NCI-H1417 treated with DMSO at 0.1 percent for 48 hours (cell line): ENCODE measurements at regions not wholly inside any gene's neighbourhood (a gene's known extent, or its start where the extent isn't known, plus 50 kb on each side); places are given as distances from the start of the nearest gene placed in this dataset.

Experiments
- DNase-seq: peaks from one replicate; lab custom pipeline; 2025; lab: John Stamatoyannopoulos, UW

DNA sequence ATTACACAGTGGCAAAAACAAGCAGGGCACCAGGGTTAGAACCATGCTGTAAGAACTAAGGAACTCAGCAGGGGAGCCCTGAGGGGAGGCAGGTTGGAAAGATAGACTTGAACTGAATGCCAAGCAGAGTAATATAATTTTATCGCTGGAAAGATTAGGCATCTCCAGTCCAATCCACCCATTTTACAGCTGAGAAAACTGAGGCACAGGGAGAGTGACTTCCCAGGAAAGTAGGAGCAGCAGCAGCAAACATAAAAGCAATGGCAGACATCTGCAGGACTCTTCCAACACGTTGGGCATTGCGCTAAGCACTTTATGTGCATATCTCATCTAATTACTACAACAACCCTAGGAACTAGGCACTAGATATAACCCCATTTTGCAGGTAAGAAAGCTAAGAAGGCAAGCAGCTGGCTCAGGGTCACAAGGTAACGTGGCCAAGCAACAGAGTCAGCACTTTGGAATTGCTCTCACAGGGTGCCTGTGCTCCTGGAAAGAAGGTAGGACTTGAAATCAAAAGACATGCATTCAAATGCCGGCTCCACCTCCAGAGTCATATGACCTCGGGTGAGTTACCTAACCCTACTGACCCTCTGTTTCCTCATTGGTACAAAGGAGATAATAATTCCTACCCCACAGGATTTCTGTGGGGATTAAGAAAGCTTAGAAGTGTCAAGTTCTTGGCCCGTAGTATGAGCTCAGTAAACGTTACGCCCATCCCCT, 215.3 kb downstream of the BARX2 start:
- DNase-seq = no peak

DNA sequence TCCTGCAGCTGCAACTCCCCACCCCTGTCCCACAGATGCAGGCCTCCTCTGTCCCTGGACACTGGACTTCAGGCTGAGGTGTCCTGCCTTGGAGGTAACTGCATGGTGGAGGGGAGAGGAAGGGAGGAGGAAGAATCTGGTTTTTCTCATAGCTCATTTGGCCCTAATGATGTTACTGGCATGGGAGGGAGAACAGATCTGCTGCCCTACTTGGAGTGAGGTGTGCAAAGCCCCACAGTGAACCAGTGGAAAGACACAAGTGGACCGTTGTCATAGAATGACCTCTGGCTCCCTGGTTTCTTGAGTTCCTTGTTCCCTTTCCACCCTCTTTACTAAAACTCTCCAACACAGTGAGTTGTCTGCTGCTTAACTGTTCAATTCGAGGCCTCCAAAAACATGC, 215.9 kb downstream of the BARX2 start:
- no peak for DNase-seq

DNA sequence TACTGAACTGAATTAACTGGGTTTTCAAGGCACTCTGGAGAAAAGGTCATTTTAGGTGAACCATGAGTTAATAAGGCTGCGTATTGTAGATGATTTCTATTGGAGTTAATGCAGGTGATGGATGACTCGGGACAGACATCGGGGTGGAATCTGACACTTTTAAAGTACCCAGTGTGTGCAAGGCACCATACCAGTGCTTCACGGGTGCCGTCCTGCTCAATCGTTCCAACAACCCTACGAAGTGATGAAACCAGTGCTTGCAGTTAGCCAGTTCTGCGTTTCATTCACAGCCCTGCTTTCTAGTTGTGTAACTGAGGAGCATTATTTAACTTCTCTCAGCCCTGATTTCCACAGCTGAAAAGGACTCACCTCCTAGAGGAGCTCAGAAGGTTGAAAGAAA, 216.5 kb downstream of the BARX2 start:
- no peak for DNase-seq

DNA sequence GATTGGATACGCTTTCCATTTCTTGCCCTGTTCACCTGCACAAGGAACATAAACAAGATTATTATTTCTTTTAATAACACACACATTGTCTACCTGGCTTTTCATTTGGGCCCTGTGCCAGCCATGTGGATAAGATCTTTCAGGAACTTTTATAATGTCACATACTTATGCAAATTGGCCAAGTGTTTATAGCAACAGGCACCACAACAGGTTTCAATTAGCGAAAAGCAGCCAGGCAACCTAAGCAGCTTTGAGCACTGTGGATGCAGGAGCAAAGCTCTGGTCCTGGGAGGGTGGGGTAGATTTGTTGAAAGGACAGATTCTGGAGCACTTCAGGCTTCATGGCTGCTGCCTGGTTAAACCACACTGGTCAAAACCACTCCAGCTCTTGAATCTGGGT, 217.4 kb downstream of the BARX2 start:
- no peak for DNase-seq

DNA sequence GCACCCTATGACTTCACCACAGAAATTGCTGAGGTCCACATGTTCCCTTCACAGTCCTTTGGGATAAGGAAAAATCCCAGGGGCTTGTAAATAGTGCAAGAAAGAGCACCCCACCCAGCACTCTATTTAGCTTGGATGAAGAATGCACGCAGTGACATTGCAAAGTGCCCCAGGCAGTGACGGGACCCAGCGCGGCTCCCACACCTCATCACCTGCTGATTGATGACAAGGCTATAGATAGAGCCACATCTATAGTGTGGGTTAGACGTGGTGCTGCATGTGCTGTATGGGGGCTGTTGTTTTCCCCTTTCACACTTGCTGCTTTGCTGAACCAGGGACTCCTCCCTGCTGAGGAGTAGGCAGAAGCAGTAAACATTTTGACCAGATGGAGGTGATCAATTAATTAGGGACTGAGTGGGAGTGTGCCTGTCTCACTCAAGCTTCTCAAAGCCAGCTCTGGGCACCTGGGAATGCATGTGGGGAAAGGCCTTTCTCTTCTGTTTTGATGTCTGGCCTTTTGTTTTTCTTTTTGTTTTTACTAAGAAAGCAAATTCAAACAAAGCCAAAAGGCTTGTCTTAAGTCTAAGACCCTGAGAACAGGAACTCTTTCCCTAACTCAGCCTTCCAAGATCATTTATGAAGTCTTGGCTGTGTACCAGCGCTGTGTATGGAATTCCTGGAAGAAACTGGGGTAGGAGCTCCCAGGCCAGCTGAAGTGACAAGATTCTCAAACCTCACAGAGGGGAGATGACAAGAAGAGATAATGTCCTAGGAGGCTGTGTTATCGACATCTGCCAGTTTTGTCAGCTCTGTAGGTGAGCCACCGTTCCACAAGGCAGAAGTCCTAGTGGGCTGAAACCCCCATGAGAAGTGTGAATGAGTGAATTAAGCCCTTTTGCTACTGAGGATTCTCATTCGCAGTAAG, 219.7 kb downstream of the BARX2 start:
- DNase-seq = no peak

DNA sequence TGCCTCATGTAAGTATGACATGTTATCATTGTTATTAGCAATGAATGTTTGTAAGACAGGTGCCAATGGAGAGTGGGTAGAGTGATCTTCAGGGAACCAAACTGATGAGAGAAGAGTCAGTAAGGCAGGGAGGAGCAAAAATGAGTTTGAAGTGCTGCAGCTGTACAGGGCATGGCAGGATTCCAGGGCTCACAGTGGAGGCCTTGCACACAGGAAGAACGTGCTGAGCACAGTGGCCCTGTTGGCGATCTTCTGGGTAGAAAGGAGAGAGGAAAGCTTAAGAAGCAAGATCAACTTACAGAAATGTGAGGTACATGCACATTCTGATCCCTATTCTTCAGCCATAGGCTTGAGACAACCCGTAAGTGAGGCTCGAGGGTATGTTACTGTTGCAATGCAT, 219.3 kb upstream of the TMEM45B start:
- DNase-seq = no peak

DNA sequence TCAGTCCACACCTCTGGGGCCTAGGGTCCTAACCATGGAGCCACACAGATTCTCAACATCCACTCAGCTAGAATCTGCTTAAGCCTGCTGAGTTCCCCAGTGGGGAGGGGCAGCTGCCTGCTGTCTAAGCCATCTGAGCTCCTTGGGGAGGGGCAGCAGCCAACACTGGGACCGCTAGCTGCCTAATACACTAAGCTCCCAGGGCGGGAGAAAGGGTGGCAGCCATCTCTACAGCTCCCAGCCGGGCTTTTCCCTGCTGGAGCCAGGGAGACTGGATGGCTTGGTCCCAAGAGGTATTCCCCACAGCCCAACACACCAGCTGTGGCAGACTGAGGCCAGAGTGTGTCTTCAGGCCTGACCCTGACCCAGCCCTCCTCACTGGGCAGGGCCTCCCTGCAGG, 217.3 kb upstream of the TMEM45B start:
- DNase-seq = no peak

DNA sequence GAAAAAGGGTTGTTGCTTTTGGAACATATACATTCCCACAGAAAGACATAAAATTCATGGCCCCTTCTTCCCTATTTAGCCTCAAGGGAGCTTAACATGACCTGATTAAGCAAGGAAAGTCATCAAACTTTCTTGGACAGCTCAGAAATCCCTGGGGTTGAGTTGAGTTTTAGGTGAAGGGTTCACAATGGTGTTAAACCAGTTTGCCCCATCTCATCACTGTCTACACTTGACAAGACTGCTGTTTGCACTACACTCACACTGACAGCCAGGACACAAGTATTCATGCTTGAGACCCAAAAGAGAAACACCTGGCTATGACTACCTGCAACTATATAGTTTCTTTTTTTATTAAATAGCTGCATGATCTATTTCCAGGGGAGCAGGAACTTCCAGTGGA, 209.8 kb upstream of the TMEM45B start:
- DNase-seq = no peak

DNA sequence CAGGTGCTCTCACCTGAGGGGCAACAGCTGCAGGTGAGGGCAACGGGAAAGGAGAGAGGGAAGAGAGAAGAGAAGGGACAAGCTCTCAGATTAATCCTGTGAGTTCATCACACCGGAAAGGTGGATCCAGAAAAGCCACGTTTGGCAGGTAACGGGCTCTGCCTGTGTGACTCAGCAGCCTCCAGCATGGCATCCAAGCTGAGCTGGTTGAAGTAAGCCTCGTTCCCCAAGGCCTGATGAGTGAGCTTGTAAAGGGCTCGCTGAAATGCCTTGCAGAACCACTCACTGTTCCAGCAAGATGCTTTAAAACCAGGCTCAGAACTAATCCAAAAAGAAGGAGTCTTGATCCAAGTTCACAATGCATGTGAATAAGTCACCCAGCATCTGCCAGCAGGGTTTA, 206.9 kb upstream of the TMEM45B start:
- no peak for DNase-seq

DNA sequence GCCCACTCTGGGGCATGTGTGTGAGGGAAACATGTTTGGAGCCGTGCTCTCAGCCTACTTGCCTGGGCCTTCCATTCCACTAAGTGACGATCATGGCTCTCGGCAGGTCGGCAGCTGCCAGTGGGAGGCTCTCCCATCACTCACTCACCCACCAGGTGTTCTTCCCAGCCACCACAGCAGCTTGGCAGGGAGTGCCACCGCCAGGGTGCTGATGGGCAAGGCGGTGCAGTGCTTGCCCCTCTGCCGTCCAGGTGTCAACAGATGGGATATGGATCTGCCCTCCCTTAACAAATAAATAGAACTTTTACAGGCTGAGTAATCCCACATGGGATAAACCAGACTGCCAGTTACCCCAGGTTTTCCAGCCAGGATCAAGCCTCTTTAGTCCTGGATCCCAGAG, 205.5 kb upstream of the TMEM45B start:
- no peak for DNase-seq

DNA sequence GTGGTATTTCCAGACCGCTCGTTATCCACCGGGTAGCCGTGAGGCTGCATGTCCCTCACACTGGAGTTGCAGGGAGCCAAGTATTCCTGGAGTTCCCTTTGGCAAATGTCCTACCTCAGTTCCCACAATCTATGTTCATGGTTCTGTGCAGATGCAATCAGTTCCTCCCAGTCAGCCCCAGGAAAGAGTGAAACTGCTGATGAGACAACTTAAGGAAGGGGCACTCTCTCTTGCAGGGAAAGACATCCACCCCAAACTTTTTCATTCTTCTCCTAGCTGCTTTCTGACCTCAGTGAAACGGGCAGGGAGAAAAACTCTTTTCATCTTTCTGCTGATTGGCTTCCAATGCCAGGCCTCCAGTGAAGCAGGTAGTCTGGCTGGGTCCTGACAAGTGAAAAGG, 205.1 kb upstream of the TMEM45B start:
- no peak for DNase-seq

DNA sequence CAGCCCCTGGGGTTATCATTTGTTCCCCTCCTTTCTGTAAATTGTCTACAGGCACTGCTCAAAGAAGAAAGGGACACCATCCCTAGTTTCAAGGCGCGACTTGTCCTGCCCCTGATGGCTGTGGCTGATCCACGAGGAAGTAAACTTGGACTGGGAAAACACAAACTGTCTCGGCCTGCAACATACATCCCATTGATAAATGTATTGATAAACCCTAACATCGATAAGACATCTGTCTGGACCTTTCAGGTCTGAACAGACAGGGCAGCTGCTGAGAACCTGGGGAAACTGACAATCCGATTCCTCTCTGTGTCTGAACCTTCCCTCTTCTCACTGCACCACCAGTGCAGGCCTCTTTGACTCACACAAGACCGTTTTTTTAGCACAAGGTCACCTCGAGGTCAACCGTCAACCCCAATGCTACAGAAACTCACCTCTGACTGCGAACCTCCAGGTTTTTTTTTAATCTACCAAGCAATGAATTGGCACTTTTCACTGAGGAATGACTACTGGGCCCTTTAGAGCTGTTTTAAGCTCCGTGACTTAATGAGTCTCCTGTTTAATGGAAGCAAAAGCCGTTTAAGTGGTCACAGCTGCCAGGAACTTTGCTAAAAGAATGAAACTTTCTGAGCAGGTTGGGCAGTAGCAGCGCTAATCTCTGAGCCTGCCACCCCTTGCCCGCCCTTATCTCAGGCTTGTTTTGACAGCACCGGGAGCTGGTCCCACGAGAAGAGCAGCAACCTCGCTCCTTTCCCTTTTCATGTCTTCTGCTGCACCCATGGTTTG, 203.8 kb upstream of the TMEM45B start:
- no peak for DNase-seq

DNA sequence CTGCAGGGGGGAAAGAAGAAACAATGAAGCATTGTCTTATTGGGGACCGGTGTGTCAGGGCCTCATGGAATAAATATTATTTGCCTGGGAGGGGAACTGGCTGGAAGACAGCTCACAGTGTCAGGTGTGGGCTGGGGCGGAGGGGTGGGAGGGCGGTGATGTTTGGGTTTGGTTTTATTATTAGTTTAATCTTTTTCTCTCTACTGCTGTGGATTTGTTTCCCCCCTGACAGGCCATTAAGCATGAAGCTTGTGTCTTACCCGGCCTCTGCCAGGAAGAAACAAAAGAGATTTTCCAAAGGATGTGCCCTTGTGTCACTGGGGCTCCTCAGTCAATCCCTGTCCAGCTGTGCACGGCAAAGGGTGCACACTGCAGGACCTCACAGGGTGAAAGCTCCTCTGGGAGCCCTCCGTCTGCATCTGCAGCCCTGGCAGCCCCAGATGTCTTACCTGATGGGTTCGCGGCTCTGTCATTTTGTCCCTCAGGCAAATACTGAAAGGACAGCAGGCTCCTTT, 203.1 kb upstream of the TMEM45B start:
- DNase-seq = no peak

DNA sequence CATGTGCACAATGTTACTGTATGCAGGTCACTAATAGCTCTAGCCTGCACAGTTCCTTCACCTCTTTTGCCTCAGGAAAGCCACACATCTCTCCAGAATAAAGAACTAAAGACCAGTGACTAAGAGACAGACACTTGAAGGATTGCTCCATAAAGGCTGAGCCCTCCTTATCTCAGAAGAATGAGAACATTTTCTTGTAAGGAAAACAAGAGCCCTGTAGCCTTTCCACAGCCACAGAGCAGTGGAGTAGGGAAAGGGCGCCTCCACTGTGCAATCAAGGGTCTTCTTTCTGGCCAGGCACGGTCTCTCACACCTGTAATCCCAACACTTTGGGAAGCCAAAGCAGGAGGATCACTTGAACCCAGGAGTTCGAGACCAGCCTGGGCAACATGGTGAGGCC, 202.6 kb upstream of the TMEM45B start:
- DNase-seq = no peak

DNA sequence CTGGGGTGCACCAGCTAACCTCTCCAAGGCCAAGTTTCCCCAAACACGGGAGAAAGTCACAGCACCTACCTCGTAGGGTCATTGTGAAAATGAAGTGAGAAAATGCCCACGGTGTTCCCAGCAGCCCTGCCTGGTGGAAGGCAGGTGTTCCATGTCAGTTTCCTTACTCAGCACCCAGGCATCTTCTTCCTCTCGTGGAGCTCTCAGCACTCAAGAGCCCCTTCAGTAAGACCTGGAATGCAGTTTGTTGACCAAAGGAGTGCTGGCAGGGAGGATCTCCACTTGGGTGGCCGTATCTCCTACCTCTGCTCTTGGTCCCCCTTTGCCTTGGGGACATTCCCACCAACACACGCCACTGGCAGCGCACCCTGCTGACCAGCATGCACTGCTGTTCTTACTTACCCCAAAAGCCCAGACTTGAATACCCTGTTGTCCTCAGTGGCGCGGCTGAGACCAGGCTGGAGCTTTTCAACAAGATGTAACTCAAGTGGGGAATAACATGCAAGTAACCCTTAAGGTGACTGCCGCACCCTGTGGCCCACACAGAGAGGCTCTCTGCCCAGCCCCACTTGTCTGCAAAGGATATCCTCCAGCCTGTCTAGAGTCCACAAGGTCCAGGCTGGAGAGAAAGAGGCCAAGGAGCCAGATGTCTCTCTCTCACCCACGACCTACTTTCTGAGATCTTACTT, 201.2 kb upstream of the TMEM45B start:
- no peak for DNase-seq

DNA sequence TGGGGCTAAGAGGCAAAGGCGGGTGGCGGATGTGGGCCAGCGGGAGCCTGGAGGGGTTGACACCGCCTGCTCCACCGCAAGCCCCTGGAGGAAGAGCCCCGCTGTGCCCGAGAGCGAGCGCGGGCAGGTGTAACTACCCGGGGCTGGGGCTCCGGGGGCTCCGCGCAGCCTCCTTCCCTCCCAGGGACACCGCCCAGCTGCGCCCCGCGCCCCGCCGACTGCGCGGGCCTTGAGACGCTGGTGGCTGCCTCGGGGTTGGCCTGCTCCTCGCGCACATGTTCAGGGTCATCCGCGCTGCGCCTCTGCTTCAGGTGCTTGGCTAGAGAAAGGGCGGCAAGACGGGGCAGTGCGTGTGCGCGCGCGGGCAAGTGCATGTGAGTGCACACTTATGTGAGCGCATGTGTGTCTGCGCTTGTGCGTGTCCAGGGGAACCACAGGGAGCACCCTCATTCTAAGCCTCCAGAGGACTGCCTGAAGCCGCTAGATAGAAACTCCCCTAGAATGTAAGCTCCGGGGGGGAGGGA, 197.5 kb upstream of the TMEM45B start:
- DNase-seq = no peak

DNA sequence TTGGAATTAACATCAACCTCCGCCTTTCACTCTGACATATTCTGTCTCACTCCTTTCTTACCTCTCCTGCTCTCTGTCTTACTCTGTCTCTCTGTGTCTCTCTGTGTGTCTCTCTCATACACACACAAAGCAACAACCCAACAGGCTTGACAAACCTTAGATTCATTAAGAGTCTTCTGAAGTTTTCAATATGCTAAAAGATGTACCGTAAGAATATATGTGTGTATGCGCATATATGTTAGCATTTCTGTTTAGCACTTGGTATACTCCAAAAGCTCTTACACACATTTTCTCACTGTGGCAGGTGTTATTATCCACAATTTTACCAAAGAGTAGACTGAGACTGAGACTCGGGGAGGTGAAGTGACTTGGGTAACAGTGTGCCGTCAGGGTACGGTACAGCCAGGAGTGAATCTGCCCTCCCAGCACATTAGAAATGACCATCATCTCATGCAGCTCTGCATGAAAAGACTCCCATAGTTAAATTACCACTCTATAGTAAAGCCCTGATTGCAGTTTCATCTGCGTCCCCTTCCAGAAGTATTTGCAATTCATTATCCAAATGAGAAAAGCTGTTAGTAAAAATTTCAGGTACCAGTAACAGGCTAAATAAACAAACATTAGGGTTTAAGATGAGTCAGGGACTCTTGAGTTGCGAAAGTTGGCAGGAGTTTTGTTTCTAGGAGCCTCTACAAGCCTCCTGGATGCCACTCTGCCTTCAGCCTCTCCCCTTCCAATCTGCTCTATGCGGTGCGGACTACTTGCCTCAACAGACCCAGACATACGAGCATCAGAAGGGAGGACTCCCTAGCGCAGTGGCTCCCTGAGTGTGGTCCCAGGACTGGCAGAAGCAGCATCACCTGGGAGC, 195.2 kb upstream of the TMEM45B start:
- DNase-seq = no peak

DNA sequence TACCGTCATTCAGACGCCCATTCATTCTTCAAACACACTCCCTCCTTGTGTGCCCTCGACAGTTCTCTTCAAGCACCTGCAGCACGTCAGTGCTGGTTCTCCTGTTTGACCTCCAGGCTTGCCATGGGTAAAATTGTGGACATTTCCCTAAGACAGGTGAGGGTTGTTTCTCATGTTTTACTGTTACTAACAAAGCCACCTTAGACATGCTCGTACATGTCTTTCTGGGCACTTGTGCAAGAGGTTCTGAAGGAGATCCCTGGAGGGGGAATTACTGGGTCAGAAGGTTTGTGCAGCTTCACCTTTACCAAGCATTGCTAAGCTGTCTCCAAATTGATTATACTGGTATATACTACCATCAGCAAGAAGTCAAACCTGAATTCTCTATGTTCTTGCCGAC, 189.7 kb upstream of the TMEM45B start:
- DNase-seq = no peak

DNA sequence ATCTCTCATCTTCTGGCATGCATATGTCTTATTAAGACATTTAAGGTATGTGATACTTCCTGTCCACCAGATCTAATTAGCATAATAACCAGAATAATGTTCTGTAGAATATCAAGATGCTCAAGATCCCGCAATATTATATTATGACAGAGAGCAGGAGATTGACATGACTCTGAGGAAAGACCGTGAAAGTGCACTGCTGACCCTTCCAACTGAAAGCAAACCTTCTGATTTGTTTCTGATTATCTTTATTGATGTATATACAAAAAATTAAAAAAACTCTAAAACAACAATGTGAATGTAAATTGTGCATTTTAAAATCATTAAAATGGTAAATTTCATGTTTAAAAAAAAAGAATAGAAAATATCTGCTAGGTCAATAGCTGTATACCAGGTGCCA, 184.4 kb upstream of the TMEM45B start:
- no peak for DNase-seq

DNA sequence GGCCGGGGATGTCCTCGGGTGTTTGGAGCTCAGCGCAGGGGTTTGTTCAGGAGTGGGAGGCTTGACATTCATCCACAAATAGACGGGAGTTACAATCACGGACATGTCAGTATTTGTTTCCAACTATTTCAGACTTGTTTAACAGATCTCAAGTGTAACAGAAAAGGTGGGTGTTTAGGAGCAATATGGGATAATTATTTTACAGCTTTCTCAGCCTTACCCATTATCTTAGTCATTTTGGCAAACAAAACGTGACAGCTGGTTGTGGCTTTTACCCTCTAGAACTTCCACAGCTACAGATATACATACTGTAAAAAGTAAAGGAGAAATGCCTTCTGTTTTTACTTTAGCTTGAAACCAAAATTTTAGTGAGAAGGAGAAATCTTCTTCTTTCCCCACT, 178.7 kb upstream of the TMEM45B start:
- DNase-seq = no peak

DNA sequence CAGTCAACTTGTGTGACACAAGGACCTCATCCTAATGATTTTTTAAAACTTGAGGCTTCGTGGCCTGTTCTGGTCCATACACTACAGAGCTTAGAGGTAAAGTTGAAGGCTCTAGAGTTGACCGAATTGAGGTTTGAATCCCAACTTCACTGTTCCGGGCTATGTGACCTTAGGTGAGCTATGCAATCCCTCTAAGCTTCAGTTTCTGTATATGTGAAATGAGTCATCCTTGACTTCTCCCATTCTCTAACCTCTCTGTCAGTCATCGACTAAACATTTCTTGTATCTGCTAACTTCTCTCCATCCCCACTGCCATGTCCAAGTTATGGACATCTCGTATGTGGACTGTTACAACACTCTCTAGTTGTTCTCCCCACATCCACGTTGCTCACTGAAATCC, 178.2 kb upstream of the TMEM45B start:
- no peak for DNase-seq
